ENCODE measurements at regions not wholly inside any gene's neighbourhood (a gene's known extent, or its start where the extent isn't known, plus 50 kb on each side); places are given as distances from the start of the nearest gene placed in this dataset.

DNA sequence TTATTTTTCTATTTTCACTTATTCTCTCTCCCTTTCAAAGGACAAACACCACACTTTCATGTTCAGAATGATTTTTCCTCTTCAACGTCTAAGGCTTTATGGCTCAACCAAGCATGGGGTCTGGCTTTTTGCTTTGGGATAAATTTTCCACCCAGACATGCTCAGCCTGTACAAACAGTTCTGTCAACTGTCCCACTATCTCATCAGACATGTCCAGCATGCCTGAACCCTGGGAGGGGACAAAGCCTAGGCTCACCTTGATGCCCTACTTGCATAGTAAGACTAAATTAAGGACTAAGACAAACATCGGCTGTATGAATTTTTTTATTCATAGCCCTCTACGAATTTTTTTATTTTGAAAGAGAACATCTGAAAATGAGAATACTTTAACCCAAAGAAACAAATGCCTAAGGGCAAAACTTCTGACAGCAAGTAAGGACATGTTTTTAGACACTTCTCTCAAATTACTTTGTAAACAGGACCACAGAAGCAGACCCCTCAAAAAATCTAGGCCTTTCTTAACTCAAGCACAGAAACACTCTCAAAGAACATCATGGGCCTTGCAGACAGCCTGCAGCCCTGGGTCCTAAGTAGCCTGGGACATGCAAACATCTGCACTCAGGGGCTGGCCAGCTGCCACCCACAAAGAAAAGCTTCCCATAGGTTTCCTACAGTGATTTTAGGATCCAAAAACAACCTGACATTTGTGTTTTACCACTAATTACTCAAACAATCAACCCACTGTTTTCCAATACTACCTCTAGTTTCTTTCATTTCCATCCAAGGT, 72.3 kb upstream of the PALMD start:
- no peak for DNase-seq (ENCODE audit: low spot score)

DNA sequence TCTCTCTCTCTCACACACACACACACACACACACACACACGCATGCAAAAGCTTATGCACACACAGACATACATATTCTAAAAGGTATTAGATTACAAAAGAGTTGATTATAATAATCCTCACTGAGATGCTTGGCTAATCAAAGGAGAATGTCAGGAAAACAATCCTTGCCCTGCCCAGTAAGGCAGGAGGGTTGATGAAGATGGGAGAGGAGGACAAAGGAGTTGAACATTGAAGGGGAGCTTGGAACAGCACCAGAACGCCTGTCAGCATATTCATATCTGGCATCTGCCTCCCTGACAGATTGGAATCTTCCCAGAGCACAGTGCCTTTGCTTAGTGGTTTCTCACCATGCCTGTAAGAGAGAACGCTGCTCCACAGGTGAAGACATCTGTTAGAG, 68.6 kb upstream of the PALMD start:
- DNase-seq (ENCODE audit: low spot score): no peak

DNA sequence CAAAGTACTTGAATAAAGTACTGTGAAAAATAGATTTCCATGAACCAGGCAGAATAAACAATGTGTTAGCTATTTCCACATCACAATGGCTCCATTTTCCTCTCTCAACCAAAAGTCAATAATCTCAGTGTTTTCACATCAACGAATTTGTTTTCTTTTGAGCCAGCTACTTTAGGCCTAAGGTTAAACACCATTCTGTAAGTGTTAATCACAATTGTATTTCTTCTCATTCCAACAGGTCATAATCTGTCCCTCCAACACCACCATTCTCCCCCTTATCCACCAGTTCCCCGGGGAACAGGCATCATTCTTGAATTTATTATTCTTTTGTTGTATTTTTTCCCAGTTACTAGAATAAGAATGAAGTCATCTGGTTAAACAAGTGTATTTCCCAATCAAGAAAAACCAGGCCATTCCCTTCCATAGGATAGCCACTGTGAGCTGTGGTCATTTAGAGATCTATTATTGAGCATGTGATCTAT, 66.2 kb upstream of the PALMD start:
- peak; percentile 4 for DNase-seq (ENCODE audit: low spot score)

DNA sequence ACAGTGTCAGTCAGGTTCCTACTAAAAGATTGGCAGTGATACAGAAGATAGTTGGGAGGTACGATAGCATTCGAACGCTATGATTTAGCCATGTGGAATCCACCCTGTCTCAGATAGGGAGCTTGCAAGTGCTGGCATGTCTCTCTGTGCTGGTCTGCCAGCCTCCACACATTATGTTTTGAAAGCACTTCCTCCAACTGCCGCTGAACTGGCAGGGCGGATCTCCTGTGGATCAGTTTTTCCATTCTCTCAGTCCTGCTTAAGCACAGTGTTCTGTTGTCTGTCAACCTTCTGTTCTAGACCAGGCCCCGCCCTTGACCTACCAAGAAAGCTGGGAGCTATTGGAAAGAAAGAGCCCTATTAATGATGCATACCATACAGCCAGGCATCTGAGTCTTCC, 65.5 kb upstream of the PALMD start:
- DNase-seq (ENCODE audit: low spot score): no peak

DNA sequence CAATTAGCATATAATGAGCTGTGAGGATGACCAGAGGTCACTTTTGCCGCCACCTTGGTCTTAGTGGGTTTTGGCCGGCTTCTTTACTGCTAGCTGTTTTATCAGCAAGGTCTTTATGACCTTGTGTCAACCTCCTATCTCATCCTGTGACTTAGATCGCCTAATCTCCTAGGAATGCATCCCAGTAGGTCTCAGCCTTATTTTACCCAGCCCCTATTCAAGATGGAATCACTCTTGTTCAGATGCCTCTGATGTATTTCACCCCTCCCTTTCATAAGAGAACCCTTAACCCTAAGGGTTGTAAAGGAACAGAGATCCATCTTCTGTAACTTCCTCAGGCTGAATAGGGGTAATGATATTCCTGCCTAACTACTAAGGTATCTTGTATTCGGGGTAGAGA, 58.9 kb upstream of the PALMD start:
- DNase-seq (ENCODE audit: low spot score): no peak

DNA sequence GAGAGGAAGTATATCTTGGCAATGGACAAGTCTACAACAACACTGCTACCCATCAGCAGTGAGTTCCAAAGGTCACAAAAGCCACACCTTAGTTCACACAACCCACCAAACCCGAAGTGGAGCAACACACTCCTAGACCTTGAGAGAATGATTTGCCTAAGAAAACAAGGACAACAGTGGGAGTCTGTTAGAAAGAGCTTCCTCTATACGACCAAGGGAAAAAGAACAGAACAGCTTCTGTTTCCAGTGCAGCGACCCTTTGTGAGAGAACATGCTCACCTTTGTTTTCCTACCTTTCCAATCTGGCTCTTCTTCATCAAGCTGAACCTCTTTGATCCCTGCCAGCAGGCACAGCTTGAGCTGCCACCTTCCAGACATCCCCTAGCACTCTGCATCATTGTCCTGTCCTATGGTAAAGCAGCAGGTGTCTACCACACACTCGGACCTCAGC, 56.7 kb upstream of the PALMD start:
- DNase-seq (ENCODE audit: low spot score): peak; percentile 30

DNA sequence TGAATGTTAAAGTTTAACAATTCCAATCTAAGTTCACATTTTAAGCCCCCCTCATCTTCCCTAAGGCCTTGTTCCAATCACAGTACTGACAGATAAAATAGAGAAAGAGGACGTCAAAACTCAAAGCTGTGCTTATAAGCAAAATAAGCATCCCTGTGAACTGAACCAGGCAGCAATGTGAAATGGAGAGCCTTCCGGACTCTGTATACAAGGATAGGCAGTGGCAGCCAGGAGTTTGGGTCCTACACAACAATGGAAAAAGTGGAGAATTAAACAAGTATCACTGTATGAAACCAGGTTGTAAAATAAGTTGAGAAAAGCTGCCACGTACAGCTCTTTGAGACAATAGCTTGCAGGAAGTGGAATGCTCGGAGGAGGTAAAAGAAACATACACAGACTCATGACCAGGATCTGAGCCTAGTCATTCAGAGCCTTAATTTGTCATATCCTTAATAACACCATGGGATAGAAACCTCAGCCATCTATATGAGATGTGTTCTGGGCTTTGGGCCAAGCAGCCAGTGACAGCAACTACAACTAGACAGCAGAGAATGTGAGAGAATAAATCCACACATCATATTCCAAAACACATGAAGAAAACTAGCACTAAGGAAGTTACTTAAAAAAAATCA, 55.2 kb upstream of the PALMD start:
- no peak for DNase-seq (ENCODE audit: low spot score)

DNA sequence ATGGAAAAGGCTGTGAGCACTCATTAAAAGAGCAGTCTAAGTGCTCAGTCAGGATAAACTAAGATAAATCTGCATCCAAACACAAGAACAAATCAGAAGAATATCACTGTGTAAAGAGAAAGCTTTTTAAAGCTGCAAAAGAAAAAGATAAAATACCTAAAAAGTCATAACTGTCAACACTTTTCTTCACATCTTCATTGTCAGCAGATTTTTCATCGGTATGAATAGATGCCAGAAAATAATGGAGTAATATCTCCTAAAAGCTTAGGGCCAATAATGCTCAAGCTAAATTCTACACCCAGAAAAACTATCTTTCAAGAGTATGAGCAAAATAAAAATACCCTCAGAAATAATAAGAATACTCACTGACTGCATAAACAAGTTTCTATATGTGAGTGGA, 54.0 kb upstream of the PALMD start:
- no peak for DNase-seq (ENCODE audit: low spot score)

DNA sequence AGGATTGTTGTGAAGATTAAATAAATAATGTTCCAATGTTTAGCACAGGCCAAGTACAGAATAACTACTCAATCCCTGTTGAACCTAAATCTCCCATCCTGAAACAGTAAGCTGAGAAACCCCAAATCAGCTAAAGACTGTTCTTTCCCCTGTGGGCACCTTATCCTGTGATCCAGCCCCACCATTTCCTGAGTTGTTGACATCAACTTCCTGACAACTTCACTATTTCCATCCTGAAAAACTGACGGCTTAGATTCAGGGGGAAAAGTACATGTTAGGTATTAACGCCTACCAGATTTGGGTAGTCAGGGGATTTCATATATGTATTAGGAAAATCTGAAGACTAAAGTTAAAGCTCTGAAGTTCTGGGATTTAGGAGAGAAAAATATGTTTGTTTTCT, 51.7 kb upstream of the PALMD start:
- DNase-seq (ENCODE audit: low spot score): no peak

DNA sequence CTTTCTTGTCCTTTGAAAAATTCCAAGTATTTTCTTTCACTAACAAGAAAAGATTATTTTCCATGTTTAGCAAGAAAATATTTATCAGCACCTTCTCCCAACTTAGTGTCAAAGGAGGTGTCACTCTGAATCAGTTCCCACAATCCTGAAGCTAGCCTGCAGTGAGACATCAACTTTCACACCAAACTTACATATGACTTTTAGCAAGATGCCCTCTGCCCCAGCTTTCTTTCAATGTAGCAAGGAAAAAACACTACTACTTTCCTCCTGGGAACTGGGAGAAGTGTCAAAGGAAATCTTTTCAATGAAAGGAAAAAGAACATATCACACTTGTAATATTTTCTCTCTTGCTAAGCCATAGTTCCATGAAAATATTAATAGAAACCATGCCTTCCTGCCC, 50.9 kb upstream of the PALMD start:
- no peak for DNase-seq (ENCODE audit: low spot score)

DNA sequence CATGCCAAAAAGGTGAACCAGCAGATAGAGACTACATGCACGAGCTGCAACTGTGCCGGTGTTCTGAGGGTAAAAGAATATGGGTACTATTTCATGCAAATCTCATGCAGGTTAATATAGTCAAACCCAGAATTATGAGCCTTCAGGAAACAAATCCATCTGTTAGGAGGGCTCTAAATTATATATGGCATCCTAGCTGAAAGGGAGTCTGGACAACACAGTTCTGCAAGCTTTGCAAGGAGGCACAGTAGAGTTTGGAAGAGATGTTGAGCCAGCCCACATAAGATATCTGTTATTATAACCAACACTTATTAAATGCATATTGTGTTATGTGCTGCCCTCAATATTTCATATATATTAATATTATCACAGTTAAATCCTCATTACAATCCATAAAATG, 50.5 kb upstream of the PALMD start:
- DNase-seq (ENCODE audit: low spot score): no peak

All from HuH-7 (cell line).